ENCODE measurements at regions not wholly inside any gene's neighbourhood (a gene's known extent, or its start where the extent isn't known, plus 50 kb on each side); places are given as distances from the start of the nearest gene placed in this dataset.

- no peak for DNase-seq
These were observed 187.8 kb downstream of the BCOR start for GRCh38 chrX:39909996-39910395.

- no peak for DNase-seq
These were observed 187.1 kb downstream of the BCOR start for GRCh38 chrX:39910651-39911050.

- DNase-seq, result no peak
These were observed 186.4 kb downstream of the BCOR start for GRCh38 chrX:39911278-39911897.

GRCh38 chrX:39912126-39912525 lies 185.6 kb downstream of the BCOR start:
- DNase-seq, result no peak

GRCh38 chrX:39915081-39915480 lies 182.7 kb downstream of the BCOR start:
- DNase-seq, result no peak

- no peak for DNase-seq
These were observed 182.2 kb downstream of the BCOR start for GRCh38 chrX:39915596-39915995.

- no peak for DNase-seq
These were observed 175.9 kb downstream of the BCOR start for GRCh38 chrX:39921838-39922237.

GRCh38 chrX:39922488-39922887 lies 175.3 kb downstream of the BCOR start:
- DNase-seq, result no peak

GRCh38 chrX:39922926-39923325 lies 174.8 kb downstream of the BCOR start:
- DNase-seq, result no peak

- DNase-seq, result no peak
These were observed 170.4 kb downstream of the BCOR start for GRCh38 chrX:39927380-39927779.

GRCh38 chrX:39928704-39929378 lies 168.9 kb downstream of the BCOR start:
- no peak for DNase-seq

- DNase-seq, result no peak
These were observed 168.3 kb downstream of the BCOR start for GRCh38 chrX:39929379-39930025.

GRCh38 chrX:39930786-39931528 lies 166.8 kb downstream of the BCOR start:
- no peak for DNase-seq

GRCh38 chrX:39931529-39932282 lies 166.1 kb downstream of the BCOR start:
- no peak for DNase-seq

- no peak for DNase-seq
These were observed 162.2 kb downstream of the BCOR start for GRCh38 chrX:39935411-39936064.

- DNase-seq, result no peak
These were observed 160.6 kb downstream of the BCOR start for GRCh38 chrX:39936886-39937770.

GRCh38 chrX:39938466-39938865 lies 159.3 kb downstream of the BCOR start:
- DNase-seq, result no peak

- no peak for DNase-seq
These were observed 158.1 kb downstream of the BCOR start for GRCh38 chrX:39939678-39940077.

GRCh38 chrX:39941332-39941920 lies 156.3 kb downstream of the BCOR start:
- DNase-seq, result no peak

- no peak for DNase-seq
These were observed 153.3 kb downstream of the BCOR start for GRCh38 chrX:39944416-39944815.

Data from right lung (tissue), 2 donors.